NCI-H1694 treated with DMSO at 0.1 percent for 48 hours (cell line): ENCODE measurements at regions not wholly inside any gene's neighbourhood (a gene's known extent, or its start where the extent isn't known, plus 50 kb on each side); places are given as distances from the start of the nearest gene placed in this dataset.
"Not testable (repeated sequence)": the region's sequence is repeated elsewhere in the genome, so short reads cannot be mapped to it uniquely, and the experiment has no call there.

Source experiments
- DNase-seq: peaks from one replicate; lab custom pipeline; 2025; lab: John Stamatoyannopoulos, UW

GRCh38 chr12:127165567-127166392, 1101.2 kb upstream of the TMEM132C start:
- DNase-seq, result no peak

GRCh38 chr12:127169321-127170181, 1097.4 kb upstream of the TMEM132C start:
- no peak for DNase-seq

- no peak for DNase-seq
Observed at GRCh38 chr12:127170226-127171180, 1096.5 kb upstream of the TMEM132C start.

- no peak for DNase-seq
Observed at GRCh38 chr12:127172861-127173260, 1094.1 kb upstream of the TMEM132C start.

- not testable (repeated sequence) for DNase-seq
Observed at GRCh38 chr12:127173971-127174370, 1093.0 kb upstream of the TMEM132C start.

- no peak for DNase-seq
Observed at GRCh38 chr12:127174881-127175280, 1092.1 kb upstream of the TMEM132C start.

GRCh38 chr12:127175361-127175760, 1091.6 kb upstream of the TMEM132C start:
- no peak for DNase-seq

GRCh38 chr12:127176804-127177203, 1090.2 kb upstream of the TMEM132C start:
- DNase-seq, result no peak

- no peak for DNase-seq
Observed at GRCh38 chr12:127178052-127178451, 1088.9 kb upstream of the TMEM132C start.

GRCh38 chr12:127178463-127178862, 1088.5 kb upstream of the TMEM132C start:
- no peak for DNase-seq

- no peak for DNase-seq
Observed at GRCh38 chr12:127179176-127179575, 1087.8 kb upstream of the TMEM132C start.

- DNase-seq, result no peak
Observed at GRCh38 chr12:127182018-127182417, 1085.0 kb upstream of the TMEM132C start.

GRCh38 chr12:127189992-127190391, 1077.0 kb upstream of the TMEM132C start:
- DNase-seq, result no peak

- no peak for DNase-seq
Observed at GRCh38 chr12:127191129-127191528, 1075.8 kb upstream of the TMEM132C start.

GRCh38 chr12:127192391-127192790, 1074.6 kb upstream of the TMEM132C start:
- no peak for DNase-seq

- no peak for DNase-seq
Observed at GRCh38 chr12:127193341-127193740, 1073.6 kb upstream of the TMEM132C start.

GRCh38 chr12:127194176-127194575, 1072.8 kb upstream of the TMEM132C start:
- DNase-seq, result no peak

GRCh38 chr12:127205781-127206555, 1061.0 kb upstream of the TMEM132C start:
- no peak for DNase-seq

- DNase-seq, result no peak
Observed at GRCh38 chr12:127209318-127209717, 1057.7 kb upstream of the TMEM132C start.

GRCh38 chr12:127214186-127214585, 1052.8 kb upstream of the TMEM132C start:
- no peak for DNase-seq

GRCh38 chr12:127223011-127223410, 1044.0 kb upstream of the TMEM132C start:
- no peak for DNase-seq
